ENCODE measurements at regions not wholly inside any gene's neighbourhood (a gene's known extent, or its start where the extent isn't known, plus 50 kb on each side); places are given as distances from the start of the nearest gene placed in this dataset.

GRCh38 chr22:27399161-27399560 lies 402.4 kb downstream of the MN1 start:
- DNase-seq (ENCODE audit: low spot score) = no peak

DNA sequence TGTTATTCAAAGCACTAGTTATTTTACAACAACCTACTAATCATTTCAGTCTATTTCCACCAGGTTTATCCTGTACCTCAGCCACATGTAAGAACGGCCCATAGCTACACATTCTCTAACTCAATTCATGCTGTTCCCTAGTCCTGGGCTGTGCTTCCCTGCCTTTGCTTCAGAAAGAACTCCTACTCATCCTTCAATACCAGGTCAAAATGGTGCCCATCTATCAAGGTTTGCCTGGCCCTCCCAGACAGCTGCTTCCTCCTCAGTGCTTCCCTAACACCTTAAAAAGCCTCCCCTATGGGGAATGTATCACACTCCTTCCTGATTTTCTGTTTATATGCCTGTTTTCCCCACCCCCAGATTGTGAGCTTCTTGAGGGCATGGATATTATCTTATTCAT lies 400.7 kb downstream of the MN1 start:
- DNase-seq (ENCODE audit: low spot score) = no peak

DNA sequence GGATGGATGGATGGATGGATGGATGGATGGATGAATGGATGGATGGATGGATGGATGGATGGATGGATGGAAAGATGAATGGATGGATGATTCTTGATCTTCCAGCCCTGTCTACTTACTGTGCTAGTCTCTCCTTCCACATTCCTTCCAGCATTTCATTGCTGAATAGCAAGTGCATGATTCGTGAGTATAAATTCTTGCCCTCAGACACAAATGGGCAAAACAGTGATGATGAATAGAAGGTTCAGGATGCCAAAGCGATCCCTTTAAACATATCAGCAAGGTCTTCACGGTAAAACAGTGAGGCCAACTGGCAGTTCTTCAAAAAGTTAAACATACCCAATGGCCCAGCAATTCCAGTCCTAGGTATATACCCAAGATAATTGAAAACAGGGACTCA lies 400.2 kb downstream of the MN1 start:
- no peak for DNase-seq (ENCODE audit: low spot score)

- no peak for DNase-seq (ENCODE audit: low spot score)
Measured at GRCh38 chr22:27404441-27404840, 397.1 kb downstream of the MN1 start.

GRCh38 chr22:27405672-27406388 lies 395.7 kb downstream of the MN1 start:
- no peak for DNase-seq (ENCODE audit: low spot score)

DNA sequence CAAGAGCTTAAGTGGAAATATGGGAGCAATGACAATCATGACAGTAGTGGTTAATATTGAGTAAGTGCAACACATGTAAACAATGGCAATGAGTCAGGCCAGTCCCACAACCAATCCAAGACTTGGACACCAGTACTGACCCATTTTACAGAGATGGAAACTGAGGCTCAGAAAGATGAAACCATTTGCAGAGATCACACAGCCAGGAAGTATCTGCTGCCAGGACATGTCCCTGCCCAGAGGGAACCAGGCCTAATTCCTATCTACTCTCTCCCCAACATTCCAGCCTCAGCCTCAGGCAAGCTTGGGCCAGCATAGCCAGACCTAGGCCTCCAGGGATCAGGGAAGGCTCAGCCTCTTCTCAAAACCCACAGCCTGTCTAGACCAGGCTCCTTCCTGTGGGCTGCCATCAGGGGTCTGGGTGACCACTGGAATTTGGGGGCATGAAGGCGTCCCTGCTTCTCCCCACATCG lies 395.1 kb downstream of the MN1 start:
- DNase-seq (ENCODE audit: low spot score) = no peak

- no peak for DNase-seq (ENCODE audit: low spot score)
Measured at GRCh38 chr22:27407369-27407985, 394.1 kb downstream of the MN1 start.

DNA sequence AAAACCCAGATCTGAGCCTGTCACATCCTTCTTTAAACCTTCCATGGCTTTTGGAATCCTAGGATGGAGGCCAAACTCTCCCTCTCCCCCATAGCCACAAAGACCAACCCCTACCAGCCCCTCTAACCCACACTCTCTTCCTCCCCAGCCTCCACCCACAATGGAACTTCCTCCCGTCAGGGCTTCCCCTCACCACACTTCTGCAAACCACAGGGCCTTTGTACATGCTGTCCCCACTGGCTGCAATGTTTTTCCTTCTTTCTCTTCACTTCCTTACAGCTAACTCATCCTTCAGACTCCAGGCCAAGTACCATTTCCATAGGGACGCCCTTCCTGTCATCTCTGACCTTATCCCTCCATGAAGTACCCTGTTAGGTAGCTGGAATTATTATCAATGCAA lies 393.5 kb downstream of the MN1 start:
- DNase-seq (ENCODE audit: low spot score) = no peak

DNA sequence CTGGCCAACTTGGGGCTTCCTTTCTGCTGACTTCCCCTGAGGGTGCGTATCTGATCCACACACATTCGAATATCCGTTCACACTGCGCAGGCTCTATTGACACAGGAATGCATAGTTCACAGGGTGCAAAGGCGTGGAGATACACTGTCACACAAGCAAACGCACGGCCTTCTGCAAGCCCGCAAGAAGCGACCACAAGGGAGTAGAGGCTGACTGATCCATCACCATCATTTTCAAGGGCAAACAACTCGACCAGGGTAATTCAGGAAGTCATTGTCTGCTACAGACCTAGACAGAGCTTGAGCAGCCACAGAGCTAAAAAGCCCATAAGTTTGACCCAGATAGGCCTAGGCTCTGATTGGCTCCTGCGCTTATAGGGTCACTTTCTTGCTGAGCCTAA lies 392.3 kb downstream of the MN1 start:
- no peak for DNase-seq (ENCODE audit: low spot score)

- no peak for DNase-seq (ENCODE audit: low spot score)
Measured at GRCh38 chr22:27412866-27413445, 388.6 kb downstream of the MN1 start.

DNA sequence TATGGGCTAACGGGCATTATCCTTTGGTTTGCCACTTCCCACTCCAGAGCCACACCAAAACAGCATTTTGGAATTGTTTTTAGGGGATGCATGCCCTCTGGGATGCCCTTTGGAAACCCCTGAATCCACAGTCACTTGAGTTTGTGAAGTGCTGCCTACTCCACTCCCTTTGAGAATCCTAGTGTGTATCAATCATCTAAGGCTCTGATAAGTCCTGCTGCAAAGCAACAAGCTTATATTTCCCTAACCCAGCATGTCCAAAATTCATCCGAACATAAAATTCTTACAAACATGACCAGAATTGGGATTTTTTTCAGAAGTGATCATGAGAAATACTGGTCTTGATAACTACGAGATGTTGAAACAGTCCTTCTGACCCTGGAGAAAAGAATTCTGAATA lies 387.9 kb downstream of the MN1 start:
- no peak for DNase-seq (ENCODE audit: low spot score)

DNA sequence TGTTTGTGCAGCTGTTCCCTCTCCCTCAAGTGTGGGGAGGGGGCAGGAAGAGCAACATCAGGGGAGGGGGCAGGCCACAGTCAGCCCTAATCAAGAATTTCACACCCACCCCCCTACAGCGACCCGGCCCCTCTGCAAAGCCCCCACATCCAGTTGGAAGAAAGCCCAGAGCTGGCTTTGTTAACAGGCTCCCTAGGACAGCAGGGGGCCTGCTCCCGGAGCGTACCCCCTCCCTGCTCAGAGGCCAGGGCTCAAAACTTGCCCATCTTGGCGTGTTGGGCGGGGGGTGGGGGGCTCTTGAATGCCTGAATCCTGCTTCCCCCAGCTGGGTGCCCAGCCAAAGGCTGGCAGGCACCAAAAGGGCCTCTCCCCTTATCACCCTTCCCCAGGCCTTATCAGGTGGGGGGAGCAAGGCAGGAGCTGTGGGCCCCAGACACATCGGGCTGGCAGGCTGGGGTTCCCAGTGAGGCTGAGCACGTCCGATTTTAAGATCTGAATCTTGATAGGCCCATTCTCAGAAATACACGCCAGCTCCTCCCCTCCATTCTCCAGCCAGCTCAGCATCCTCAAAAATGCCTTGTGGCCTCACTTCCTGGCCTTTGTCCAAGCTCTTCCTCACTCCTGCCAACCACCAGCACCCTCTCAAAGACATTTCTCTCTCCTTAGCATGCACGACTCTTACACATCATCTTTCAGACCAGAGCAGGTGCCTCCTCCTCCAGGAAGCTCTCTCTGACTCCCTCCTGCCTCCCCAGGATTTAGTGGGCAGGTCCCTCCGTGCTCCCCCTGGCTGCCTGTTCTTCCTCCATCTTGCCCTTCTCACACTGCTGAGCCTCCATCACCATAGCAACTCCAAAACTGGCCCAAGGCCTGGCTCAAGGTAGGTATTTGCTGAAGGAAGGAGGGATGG lies 384.8 kb downstream of the MN1 start:
- DNase-seq (ENCODE audit: low spot score) = no peak

- DNase-seq (ENCODE audit: low spot score) = no peak
Measured at GRCh38 chr22:27417421-27417814, 384.1 kb downstream of the MN1 start.

DNA sequence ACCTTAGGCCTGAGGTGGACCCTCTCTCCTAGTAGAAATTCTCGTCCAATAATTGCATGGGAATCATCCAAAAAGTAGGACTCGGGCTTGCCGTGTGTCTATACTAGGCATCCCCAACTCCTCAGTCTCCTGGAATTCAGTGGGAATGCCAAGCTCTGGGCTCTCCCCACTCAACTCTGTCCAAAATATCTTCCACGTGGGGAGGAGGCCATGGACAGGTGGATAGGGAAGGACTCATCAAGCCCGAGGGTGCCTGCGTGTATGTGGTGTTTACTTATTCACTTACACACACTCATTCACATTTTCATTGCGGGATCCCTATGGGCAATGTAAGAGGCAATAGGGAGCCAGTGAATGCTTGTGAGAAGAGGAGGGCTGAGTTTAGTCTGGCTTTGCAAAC lies 383.3 kb downstream of the MN1 start:
- DNase-seq (ENCODE audit: low spot score) = no peak

- DNase-seq (ENCODE audit: low spot score) = no peak
Measured at GRCh38 chr22:27419473-27419872, 382.1 kb downstream of the MN1 start.

GRCh38 chr22:27420195-27420816 lies 381.2 kb downstream of the MN1 start:
- no peak for DNase-seq (ENCODE audit: low spot score)

DNA sequence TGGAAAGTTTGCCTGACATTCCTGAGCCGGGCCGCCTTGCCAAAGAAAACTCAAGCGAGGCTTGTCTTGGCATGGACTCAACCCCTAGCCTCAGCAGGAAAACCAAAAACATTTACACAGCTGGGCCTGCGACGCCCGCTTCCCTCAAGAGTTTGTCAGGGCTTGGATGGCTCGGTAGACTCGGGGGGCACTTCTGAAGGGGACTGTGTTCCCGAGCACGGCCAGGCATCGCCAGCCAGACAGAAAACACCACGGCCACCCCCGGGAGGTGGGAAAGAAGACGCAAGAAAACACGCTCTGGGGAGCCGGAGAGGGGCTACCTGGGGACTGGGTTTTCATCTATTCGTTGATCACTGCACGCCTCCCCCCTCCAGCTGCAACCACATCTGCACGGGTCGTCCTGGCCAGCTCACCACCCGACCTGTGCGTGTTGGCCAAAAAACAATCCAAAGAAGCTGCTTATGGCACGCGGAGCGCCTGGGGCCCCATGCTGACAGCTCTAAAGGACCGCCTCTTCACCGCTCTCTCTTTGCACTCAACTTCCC lies 380.7 kb downstream of the MN1 start:
- no peak for DNase-seq (ENCODE audit: low spot score)

- no peak for DNase-seq (ENCODE audit: low spot score)
Measured at GRCh38 chr22:27422442-27422841, 379.1 kb downstream of the MN1 start.

GRCh38 chr22:27424319-27424718 lies 377.2 kb downstream of the MN1 start:
- DNase-seq (ENCODE audit: low spot score) = no peak

DNA sequence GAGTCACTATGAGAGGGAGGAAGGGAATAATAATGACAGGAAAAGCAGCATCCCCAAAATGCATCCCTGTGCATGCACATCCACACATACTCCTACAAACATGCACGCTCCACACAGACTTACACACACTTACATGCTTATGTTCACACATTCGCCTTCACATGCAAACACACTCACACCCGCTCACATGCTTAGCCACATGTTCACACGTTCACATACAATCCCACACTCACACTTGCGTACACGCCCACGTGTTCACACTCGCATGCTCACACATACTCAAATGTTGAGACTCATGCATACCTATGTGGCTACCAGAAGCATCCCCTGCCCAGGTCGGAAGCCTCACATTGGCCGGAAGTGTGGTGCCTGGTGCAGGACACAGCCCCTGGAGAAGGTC lies 372.1 kb downstream of the MN1 start:
- DNase-seq (ENCODE audit: low spot score) = no peak

- DNase-seq (ENCODE audit: low spot score) = no peak
Measured at GRCh38 chr22:27431081-27431480, 370.5 kb downstream of the MN1 start.

All from mesenteric fat pad (tissue), 1 donor.